H1 (cell line): ENCODE measurements at regions not wholly inside any gene's neighbourhood (a gene's known extent, or its start where the extent isn't known, plus 50 kb on each side); places are given as distances from the start of the nearest gene placed in this dataset.

Experiments
- CTCF ChIA-PET: fragments of 300-600 bp; sonication (Branson Sonifier 250); formaldehyde crosslinking; loops from one replicate; lab custom pipeline; 2021; ENCODE audit not compliant: partially characterized antibody; lab: Charles Lee
- POLR2A ChIA-PET: fragments of 300-600 bp; sonication (Branson Sonifier 250); formaldehyde crosslinking; loops from one replicate; lab custom pipeline; 2021; ENCODE audit warnings: inconsistent platforms; ENCODE audit not compliant: partially characterized antibody; lab: Charles Lee
- DNase-seq, 2 experiments: peaks; one replicate each; pipeline versions ENCODE4 v3.0.0 to v3.0.0-alpha.2; 2010 to 2022; ENCODE audit warnings: low spot score in 2 of 2, low read depth in 1 of 2, mixed read lengths in 1 of 2
- FAIRE-seq: peaks from 2 replicates; lab custom pipeline; 2011; peaks lifted over from hg19 to GRCh38; lab: Jason Lieb, UNC
- H2AFZ ChIP-seq: 2 replicates; pipeline ENCODE4 v1.8.1; 2012; ENCODE audit warnings: low read length, inconsistent platforms
- H2AK5ac ChIP-seq: 2 replicates; pipeline ENCODE4 v1.6.1; 2013; ENCODE audit warnings: low read depth, low read length
- H2BK120ac ChIP-seq: replicated peaks from 2 replicates; pipeline ENCODE3; 2013; ENCODE audit warnings: low read depth, low read length, inconsistent platforms
- H2BK12ac ChIP-seq: 2 replicates; pipeline ENCODE4 v1.6.1; 2013; ENCODE audit warnings: low read depth, low read length
- H2BK15ac ChIP-seq: 2 replicates; pipeline ENCODE4 v1.6.1; 2013; ENCODE audit warnings: low read length
- H2BK20ac ChIP-seq: 2 replicates; pipeline ENCODE4 v1.6.1; 2013; ENCODE audit warnings: low read length
- H2BK5ac ChIP-seq: 2 replicates; pipeline ENCODE4 v1.6.1; 2013; ENCODE audit warnings: low read depth, low read length
- H3K14ac ChIP-seq: 2 replicates; pipeline ENCODE4 v1.6.1; 2013; ENCODE audit warnings: inconsistent platforms; ENCODE audit not compliant: insufficient read length
- H3K18ac ChIP-seq: 2 replicates; pipeline ENCODE4 v1.6.1; 2013; ENCODE audit warnings: low read length; ENCODE audit errors: extremely low read depth
- H3K23ac ChIP-seq: 2 replicates; pipeline ENCODE4 v1.6.1; 2013; ENCODE audit warnings: inconsistent platforms; ENCODE audit not compliant: insufficient read length
- H3K23me2 ChIP-seq: 2 replicates; pipeline ENCODE4 v1.6.1; 2013; ENCODE audit warnings: low read depth, low read length
- H3K27ac ChIP-seq: 2 replicates; pipeline ENCODE4 v1.6.1; 2011; ENCODE audit warnings: low read depth, low read length, inconsistent platforms
- H3K27me3 ChIP-seq, 4 experiments: replicated peaks in 1 of 4; 1 replicate in 1 of 4; 2 replicates in 3 of 4; pipeline versions ENCODE4 v1.6.1 to v1.8.1; 2011 to 2013; ENCODE audit warnings: low read length in 3 of 4, mild to moderate bottlenecking in 3 of 4, inconsistent platforms in 2 of 4, mixed read lengths in 2 of 4, moderate library complexity in 1 of 4; ENCODE audit not compliant: control insufficient read depth in 3 of 4, insufficient read depth in 3 of 4; ENCODE audit errors: extremely low read depth in 1 of 4
- H3K36me3 ChIP-seq, 4 experiments: 2 replicates each; pipeline versions ENCODE4 v1.6.1 to v1.8.1; 2011 to 2013; ENCODE audit warnings: mild to moderate bottlenecking in 4 of 4, low read length in 3 of 4, moderate library complexity in 2 of 4, control low read depth in 1 of 4, inconsistent platforms in 1 of 4; ENCODE audit not compliant: insufficient read depth in 4 of 4, control insufficient read depth in 2 of 4
- H3K4ac ChIP-seq: replicated peaks from 2 replicates; pipeline ENCODE3; 2013; ENCODE audit warnings: low read length, low read depth, mixed read lengths, inconsistent platforms; ENCODE audit not compliant: insufficient read length
- H3K4me1 ChIP-seq, 4 experiments: replicated peaks in 1 of 4; 1 replicate in 1 of 4; 2 replicates in 3 of 4; pipeline versions ENCODE4 v1.6.1 to v1.8.1; 2011 to 2013; ENCODE audit warnings: low read length in 3 of 4, inconsistent platforms in 2 of 4, mixed read lengths in 1 of 4; ENCODE audit not compliant: insufficient read depth in 4 of 4, control insufficient read depth in 3 of 4
- H3K4me2 ChIP-seq, 2 experiments: 2 replicates each; pipeline versions ENCODE4 v1.6.1 to v1.8.1; 2011 to 2013; ENCODE audit warnings: low read depth in 2 of 2, low read length in 2 of 2, control low read depth in 1 of 2, inconsistent platforms in 1 of 2, mild to moderate bottlenecking in 1 of 2; ENCODE audit not compliant: insufficient read depth in 1 of 2
- H3K4me3 ChIP-seq, 4 experiments: fragments of 200-600, 300-600 bp in 1 of 4; sonication (generic), shearing (Covaris generic), sonication (Bioruptor Twin) in 1 of 4; 2 replicates each; pipeline versions ENCODE4 v1.5.1 to v1.8.1; 2011 to 2016; ENCODE audit warnings: low read length in 4 of 4, low read depth in 3 of 4, control low read depth in 2 of 4, inconsistent platforms in 2 of 4, mild to moderate bottlenecking in 2 of 4, mixed read lengths in 1 of 4, moderate library complexity in 1 of 4; ENCODE audit not compliant: insufficient read depth in 2 of 4; ENCODE audit errors: extremely low read depth in 1 of 4
- H3K56ac ChIP-seq: replicated peaks from 2 replicates; pipeline ENCODE3; 2013; ENCODE audit warnings: low read depth, mild to moderate bottlenecking, mixed read lengths, low read length, inconsistent platforms; ENCODE audit not compliant: insufficient read length
- H3K79me1 ChIP-seq: 2 replicates; pipeline ENCODE4 v1.6.1; 2013; ENCODE audit warnings: low read depth, low read length, control low read depth
- H3K79me2 ChIP-seq, 2 experiments: 2 replicates each; pipeline versions ENCODE4 v1.6.1 to v1.8.1; 2012 to 2013; ENCODE audit warnings: low read length in 2 of 2, mild to moderate bottlenecking in 2 of 2, inconsistent platforms in 1 of 2; ENCODE audit not compliant: insufficient read depth in 2 of 2, control insufficient read depth in 1 of 2
- H3K9ac ChIP-seq, 4 experiments: replicated peaks in 1 of 4; 1 replicate in 1 of 4; 2 replicates in 3 of 4; pipeline versions ENCODE4 v1.6.1 to v1.8.1; 2011 to 2013; ENCODE audit warnings: low read depth in 3 of 4, low read length in 3 of 4, control low read depth in 2 of 4, mild to moderate bottlenecking in 2 of 4, moderate library complexity in 2 of 4, inconsistent platforms in 1 of 4; ENCODE audit errors: extremely low read depth in 1 of 4
- H3K9me3 ChIP-seq, 2 experiments: 2 replicates each; pipeline versions ENCODE4 v1.6.1 to v1.8.1; 2012 to 2013; ENCODE audit warnings: mild to moderate bottlenecking in 2 of 2, moderate library complexity in 2 of 2, control low read depth in 1 of 2, inconsistent platforms in 1 of 2, low read depth in 1 of 2, low read length in 1 of 2, mixed read lengths in 1 of 2; ENCODE audit not compliant: insufficient read depth in 2 of 2
- H4K20me1 ChIP-seq, 2 experiments: replicated peaks in 1 of 2; 2 replicates each; pipeline versions ENCODE3 to v1.8.1; 2011 to 2013; ENCODE audit warnings: inconsistent platforms in 2 of 2, low read length in 2 of 2, mild to moderate bottlenecking in 1 of 2; ENCODE audit not compliant: insufficient read depth in 2 of 2, control insufficient read depth in 1 of 2
- H4K5ac ChIP-seq: 2 replicates; pipeline ENCODE4 v1.6.1; 2013; ENCODE audit warnings: low read length, low read depth, mixed read lengths, inconsistent platforms; ENCODE audit not compliant: insufficient read length
- H4K8ac ChIP-seq: 2 replicates; pipeline ENCODE4 v1.8.0; 2013; ENCODE audit warnings: mild to moderate bottlenecking, moderate library complexity, low read length, inconsistent platforms; ENCODE audit not compliant: insufficient read depth; ENCODE audit errors: extremely low read depth
- H4K91ac ChIP-seq: replicated peaks from 2 replicates; pipeline ENCODE3; 2013; ENCODE audit warnings: low read length, mixed read lengths, inconsistent platforms; ENCODE audit not compliant: insufficient read length
- BACH1 ChIP-seq: IDR thresholded peaks from 2 replicates; pipeline ENCODE4 v1.6.1; 2012; ENCODE audit warnings: low read length, improper control_type of control experiment
- CBX5 ChIP-seq: fragments of 300-800, 300-1000 bp; sonication (generic); IDR thresholded peaks from 2 replicates; pipeline ENCODE4 v1.7.1; 2016; ENCODE audit warnings: antibody characterized with exemption, low read length, low read depth
- CHD2 ChIP-seq: IDR thresholded peaks from 2 replicates; pipeline ENCODE4 v1.6.1; 2012; ENCODE audit warnings: low read length, improper control_type of control experiment
- CREB1 ChIP-seq: IDR thresholded peaks from 2 replicates; pipeline ENCODE4 v1.6.1; 2012; ENCODE audit warnings: inconsistent platforms
- GTF2F1 ChIP-seq: IDR thresholded peaks from 2 replicates; pipeline ENCODE4 v1.6.1; 2012; ENCODE audit warnings: low read depth, low read length, improper control_type of control experiment, borderline replicate concordance
- JUN ChIP-seq: IDR thresholded peaks from 2 replicates; pipeline ENCODE4 v1.6.1; 2011; ENCODE audit warnings: low read depth, mild to moderate bottlenecking, improper control_type of control experiment, low read length
- KDM1A ChIP-seq: fragments of 200-600, 300-600 bp; sonication (generic); IDR thresholded peaks from 2 replicates; pipeline ENCODE4 v1.7.1; 2016; ENCODE audit warnings: mild to moderate bottlenecking, low read length, borderline replicate concordance
- MAFK ChIP-seq: IDR thresholded peaks from 2 replicates; pipeline ENCODE4 v1.6.1; 2012; ENCODE audit warnings: low read depth, mild to moderate bottlenecking, improper control_type of control experiment, low read length
- POLR2AphosphoS5 ChIP-seq: IDR thresholded peaks from 2 replicates; pipeline ENCODE4 v1.6.1; 2011; ENCODE audit warnings: low read depth, low read length
- SAP30 ChIP-seq: fragments of 300-600 bp; sonication (generic); IDR thresholded peaks from 2 replicates; pipeline ENCODE4 v1.7.1; 2012; ENCODE audit warnings: low read length, moderate library complexity, mild to moderate bottlenecking, inconsistent platforms; ENCODE audit not compliant: insufficient read depth, insufficient replicate concordance
- SUZ12 ChIP-seq: fragments of 200-600 bp; sonication (generic); IDR thresholded peaks from 2 replicates; pipeline ENCODE4 v1.6.1; 2012; ENCODE audit warnings: mild to moderate bottlenecking, inconsistent platforms, low read length, moderate library complexity, mixed read lengths
- TAF1 ChIP-seq: IDR thresholded peaks from 2 replicates; pipeline ENCODE4 v1.6.1; 2011; ENCODE audit warnings: mild to moderate bottlenecking, low read depth, low read length
- TEAD4 ChIP-seq: IDR thresholded peaks from 2 replicates; pipeline ENCODE4 v1.6.1; 2012; ENCODE audit warnings: low read depth, low read length, inconsistent platforms, mixed read lengths
- YY1 ChIP-seq: IDR thresholded peaks from 2 replicates; pipeline ENCODE4 v1.6.1; 2011; ENCODE audit warnings: low read depth, mild to moderate bottlenecking, low read length
- whole genome bisulfite sequencing, 2 experiments: shearing (Covaris generic) in 1 of 2; methylation state at CpG; one replicate each; pipeline versions ENCODE4 v1.1.6 to v1.1.7; 2013 to 2015; ENCODE audit warnings: low lambda C conversion rate in 2 of 2, mixed read lengths in 2 of 2, inconsistent platforms in 1 of 2, low coverage in 1 of 2, missing lambda C conversion rate in 1 of 2; ENCODE audit not compliant: insufficient replicate concordance in 2 of 2, insufficient coverage in 1 of 2, insufficient read length in 1 of 2; ENCODE audit errors: extremely low coverage in 1 of 2, missing lambda C conversion rate in 1 of 2; 5-methylcytosine and 5-hydroxymethylcytosine counted together

DNA sequence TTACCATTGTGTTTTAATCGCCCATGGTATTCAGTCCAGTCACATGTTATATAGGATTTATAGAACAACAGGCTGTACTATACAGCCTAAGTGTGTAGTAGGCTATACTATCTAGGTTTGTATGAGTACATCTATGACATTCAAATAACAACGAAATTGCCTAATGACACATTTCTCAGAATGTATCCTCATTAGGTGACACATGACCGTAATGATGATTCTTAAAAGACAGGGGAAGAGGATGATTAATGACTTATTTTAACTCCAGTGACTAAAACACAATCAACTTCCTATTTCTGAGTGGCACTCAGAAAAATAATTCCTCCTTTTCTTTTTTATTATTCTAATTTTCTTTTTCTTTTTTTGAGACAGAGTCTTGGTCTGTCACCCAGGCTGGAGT, 63.0 kb upstream of the ACSL3 start:
- H2BK5ac ChIP-seq, result no peak overlapping the region
- H2BK20ac ChIP-seq, result no peak overlapping the region
- H4K5ac ChIP-seq, result no peak overlapping the region
- H3K79me2 ChIP-seq, result no peaks in the 10 kb centered on the region
- no peak for TF ChIP-seq POLR2AphosphoS5
- TF ChIP-seq KDM1A, result no peak
- no peak for TF ChIP-seq TEAD4
- no peak for TF ChIP-seq GTF2F1
- TF ChIP-seq TAF1, result no peak
- no peak for TF ChIP-seq MAFK
- no peak for TF ChIP-seq SUZ12
- no peak for TF ChIP-seq YY1
- TF ChIP-seq BACH1, result no peak
- no peak for TF ChIP-seq CHD2
- TF ChIP-seq SAP30, result no peak
- no peak for TF ChIP-seq CBX5
- no peak for TF ChIP-seq JUN
- no peak for TF ChIP-seq CREB1
- no peak overlapping the region for H3K23ac ChIP-seq
- no peak overlapping the region for H3K14ac ChIP-seq
- 89% methylated on average over 3 of the region's 3 CpGs; no CpG with 5 or more reads in 1 of the 2 experiments for WGBS, 2 experiments
- no peak overlapping the region for H3K4ac ChIP-seq
- FAIRE-seq (no peak), DNase-seq (no peak)
- H4K8ac ChIP-seq, result no peak overlapping the region
- no peak overlapping the region for H2AK5ac ChIP-seq
- H2BK120ac ChIP-seq, result no peak overlapping the region
- no peaks in the 10 kb centered on the region for H3K27me3 ChIP-seq
- no peak overlapping the region for H2AFZ ChIP-seq
- H3K56ac ChIP-seq, result no peak overlapping the region
- no peaks in the 10 kb centered on the region for H4K20me1 ChIP-seq
- H3K4me3 ChIP-seq, result no peak overlapping the region
- H2BK12ac ChIP-seq, result no peak overlapping the region
- H3K27ac ChIP-seq, result no peak overlapping the region
- H3K9ac ChIP-seq, result no peak overlapping the region
- H3K4me1 ChIP-seq, result peaks cover 0 to 13% (median 1%) of the 10 kb centered on the region in 4 experiments; a peak in 3 of 7 replicates
- no peak overlapping the region for H2BK15ac ChIP-seq
- no peaks in the 10 kb centered on the region for H3K23me2 ChIP-seq
- ChIA-PET POLR2A (interaction anchor here (1.0 kb wide), 1 partner anchor 66 kb away, joined by 3 read pairs; no protein-coding TSS in a partner anchor), CTCF (interaction anchor here (0.8 to 3.3 kb wide), 20 partner anchors 9 to 141 kb away, joined by 3 to 27 read pairs (median 4); no protein-coding TSS in a partner anchor)
- no peak overlapping the region for H4K91ac ChIP-seq
- no peak overlapping the region for H3K4me2 ChIP-seq
- no peaks in the 10 kb centered on the region for H3K79me1 ChIP-seq
- no peaks in the 10 kb centered on the region for H3K9me3 ChIP-seq
- H3K18ac ChIP-seq, result no peak overlapping the region
- H3K36me3 ChIP-seq, result no peaks in the 10 kb centered on the region
